MM.1S (cell line): ENCODE measurements at regions not wholly inside any gene's neighbourhood (a gene's known extent, or its start where the extent isn't known, plus 50 kb on each side); places are given as distances from the start of the nearest gene placed in this dataset.

Source experiments
- CTCF ChIP-seq: fragments of 300-600 bp; sonication (generic); IDR thresholded peaks from 2 replicates; pipeline ENCODE4 v1.5.1; 2016; ENCODE audit warnings: antibody characterized with exemption, low read length, mixed read lengths
- EZH2 ChIP-seq: fragments of 300-600 bp; sonication (generic); optimal IDR thresholded peaks from 2 replicates; pipeline ENCODE3; 2017; ENCODE audit warnings: low read depth, mild to moderate bottlenecking, antibody characterized with exemption, low read length, mixed read lengths

GRCh38 chr20:20915844-20916243, 190.3 kb downstream of the LINC00237 start:
- TF ChIP-seq CTCF (no peak), EZH2 (no peak)
